Esophagus squamous epithelium (tissue), 4 donors: ENCODE measurements at regions not wholly inside any gene's neighbourhood (a gene's known extent, or its start where the extent isn't known, plus 50 kb on each side); places are given as distances from the start of the nearest gene placed in this dataset.

Experiments
- POLR2A ChIP-seq, 4 donors: fragments of 450-650 bp; IDR thresholded peaks; one replicate each; pipeline ENCODE4 v1.6.1; 2017; ENCODE audit warnings: antibody characterized with exemption in 4 of 4, mild to moderate bottlenecking in 4 of 4, moderate library complexity in 3 of 4
- TF ChIP-seq, protein P1 (sequence below), 6 experiments: fragments of 450-650 bp in 4 of 6; fragments of 200-600 bp in 2 of 6; sonication (generic) in 2 of 6; IDR thresholded peaks; one replicate each; pipeline ENCODE4 v1.5.1; 2016 to 2019; ENCODE audit warnings: antibody characterized with exemption in 6 of 6, mild to moderate bottlenecking in 4 of 6, moderate library complexity in 4 of 6

DNA sequence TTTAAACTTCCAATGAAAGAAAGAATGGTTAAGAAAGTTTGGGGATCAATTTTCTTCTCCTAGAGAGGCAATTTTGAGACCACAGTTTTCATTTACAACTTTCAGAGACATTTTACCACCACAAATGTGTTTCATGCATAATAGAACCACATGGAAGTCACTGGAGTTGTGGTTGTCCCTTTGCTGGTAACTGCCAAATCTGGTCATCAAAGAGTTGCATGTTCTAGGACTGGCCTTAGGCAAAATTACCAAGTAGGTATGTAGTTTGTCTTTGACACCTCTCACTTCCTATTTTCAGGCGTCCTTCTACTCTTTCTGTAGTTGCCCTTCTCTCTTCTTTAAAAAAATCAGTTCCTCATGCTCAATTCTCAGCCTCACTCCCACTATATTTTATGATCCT lies 54.3 kb upstream of the TMX1 start:
- TF ChIP-seq, protein P1, sequence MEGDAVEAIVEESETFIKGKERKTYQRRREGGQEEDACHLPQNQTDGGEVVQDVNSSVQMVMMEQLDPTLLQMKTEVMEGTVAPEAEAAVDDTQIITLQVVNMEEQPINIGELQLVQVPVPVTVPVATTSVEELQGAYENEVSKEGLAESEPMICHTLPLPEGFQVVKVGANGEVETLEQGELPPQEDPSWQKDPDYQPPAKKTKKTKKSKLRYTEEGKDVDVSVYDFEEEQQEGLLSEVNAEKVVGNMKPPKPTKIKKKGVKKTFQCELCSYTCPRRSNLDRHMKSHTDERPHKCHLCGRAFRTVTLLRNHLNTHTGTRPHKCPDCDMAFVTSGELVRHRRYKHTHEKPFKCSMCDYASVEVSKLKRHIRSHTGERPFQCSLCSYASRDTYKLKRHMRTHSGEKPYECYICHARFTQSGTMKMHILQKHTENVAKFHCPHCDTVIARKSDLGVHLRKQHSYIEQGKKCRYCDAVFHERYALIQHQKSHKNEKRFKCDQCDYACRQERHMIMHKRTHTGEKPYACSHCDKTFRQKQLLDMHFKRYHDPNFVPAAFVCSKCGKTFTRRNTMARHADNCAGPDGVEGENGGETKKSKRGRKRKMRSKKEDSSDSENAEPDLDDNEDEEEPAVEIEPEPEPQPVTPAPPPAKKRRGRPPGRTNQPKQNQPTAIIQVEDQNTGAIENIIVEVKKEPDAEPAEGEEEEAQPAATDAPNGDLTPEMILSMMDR (IDR thresholded peaks at IDR 0.05): no peak
- no peak for TF ChIP-seq POLR2A (IDR thresholded peaks at IDR 0.05)
